Skin of body (tissue), 1 donor: ENCODE measurements at regions not wholly inside any gene's neighbourhood (a gene's known extent, or its start where the extent isn't known, plus 50 kb on each side); places are given as distances from the start of the nearest gene placed in this dataset.

Experiments
- DNase-seq: peaks from one replicate; lab custom pipeline; 2025; lab: John Stamatoyannopoulos, UW

DNA sequence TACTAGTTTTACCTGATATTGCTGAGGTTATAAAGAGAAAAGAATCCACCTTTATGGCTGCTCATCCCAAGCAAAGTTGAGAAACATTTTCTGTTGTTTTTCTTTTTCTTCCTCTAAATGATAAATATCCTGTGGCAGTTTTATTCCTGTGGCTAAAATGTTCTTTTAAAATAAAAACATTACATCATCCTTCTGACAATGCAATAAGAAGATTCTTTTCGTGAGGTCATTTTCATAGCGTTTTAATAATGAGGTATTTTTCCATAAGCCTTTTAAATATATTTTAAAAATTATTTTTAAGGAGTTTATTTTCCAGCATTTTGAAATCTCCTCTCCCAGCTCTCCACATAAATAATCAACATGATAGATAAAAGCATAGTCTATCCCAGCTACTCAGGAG is 52.8 kb upstream of the EPB41L3 start:
- DNase-seq, result no peak
